ENCODE measurements at regions not wholly inside any gene's neighbourhood (a gene's known extent, or its start where the extent isn't known, plus 50 kb on each side); places are given as distances from the start of the nearest gene placed in this dataset.

GRCh38 chr6:159331451-159331850 lies 162.3 kb downstream of the FNDC1 start:
- Histone ChIP-seq H3K36me3 (replicated peaks in 1 of 2; ENCODE audit: control insufficient read depth in 1 of 2, insufficient read depth in 2 of 2, low read length in 2 of 2) (no peaks in the 10 kb centered on the region), H3K4me2 (replicated peaks; ENCODE audit: extremely low read depth, low read length, poor library complexity, severe bottlenecking) (no peak overlapping the region), H3K4me1 (ENCODE audit: control insufficient read depth in 1 of 2, insufficient read depth in 2 of 2, low read length in 2 of 2) (no peaks in the 10 kb centered on the region), H3K27me3 (ENCODE audit: control insufficient read depth in 2 of 2, insufficient read depth in 2 of 2, low read length in 2 of 2) (no peaks in the 10 kb centered on the region), H3K9me3 (replicated peaks in 1 of 2; ENCODE audit: control insufficient read depth in 1 of 2, insufficient read depth in 1 of 2, low read length in 2 of 2) (peaks cover 0 to 13% of the 10 kb centered on the region in 2 donors), H3K79me2 (ENCODE audit: insufficient read depth, low read length) (no peaks in the 10 kb centered on the region), H3K27ac (ENCODE audit: low read depth in 1 of 2, low read length in 2 of 2) (no peak overlapping the region), H2AFZ (ENCODE audit: insufficient read depth, low read depth, low read length, poor library complexity, severe bottlenecking) (no peak overlapping the region), H3K9ac (ENCODE audit: insufficient read depth, low read length, poor library complexity, severe bottlenecking) (no peak overlapping the region), H4K20me1 (ENCODE audit: insufficient read depth, low read length) (no peaks in the 10 kb centered on the region), H3K4me3 (replicated peaks in 1 of 3; ENCODE audit: low read depth in 2 of 3, low read length in 3 of 3) (no peak overlapping the region)
- no peak for TF ChIP-seq CTCF (IDR thresholded peaks at IDR 0.05)
- no peak overlapping the region for H3K4me3 Mint-ChIP-seq
- H3K36me3 Mint-ChIP-seq = no peaks in the 10 kb centered on the region
- no peaks in the 10 kb centered on the region for H3K4me1 Mint-ChIP-seq
- no peak for DNase-seq
- H3K9me3 Mint-ChIP-seq = peaks cover 6 to 15% (median 13%) of the 10 kb centered on the region in 7 donors
- intact Hi-C loops (cut with micrococcal nuclease) = no loop called here
- no peak overlapping the region for H3K27ac Mint-ChIP-seq
- peaks cover 0 to 3% (median 2%) of the 10 kb centered on the region in 3 donors for H3K27me3 Mint-ChIP-seq (ENCODE audit: low read depth in 3 of 3)
- no CpG with 5 or more reads among the region's 2 CpGs for WGBS (ENCODE audit: insufficient coverage)

- peak overlapping the region in 1 of 7 donors; percentile 72 for H3K27ac Mint-ChIP-seq
- no peak for DNase-seq
- peaks cover 0 to 2% (median 2%) of the 10 kb centered on the region in 3 donors for H3K27me3 Mint-ChIP-seq (ENCODE audit: low read depth in 3 of 3)
- Histone ChIP-seq H3K4me1 (ENCODE audit: control insufficient read depth in 1 of 2, insufficient read depth in 2 of 2, low read length in 2 of 2) (no peaks in the 10 kb centered on the region), H3K9me3 (replicated peaks in 1 of 2; ENCODE audit: control insufficient read depth in 1 of 2, insufficient read depth in 1 of 2, low read length in 2 of 2) (peaks cover 0 to 9% of the 10 kb centered on the region in 2 donors), H3K27me3 (ENCODE audit: control insufficient read depth in 2 of 2, insufficient read depth in 2 of 2, low read length in 2 of 2) (no peaks in the 10 kb centered on the region), H3K4me2 (replicated peaks; ENCODE audit: extremely low read depth, low read length, poor library complexity, severe bottlenecking) (no peak overlapping the region), H2AFZ (ENCODE audit: insufficient read depth, low read depth, low read length, poor library complexity, severe bottlenecking) (no peak overlapping the region), H3K79me2 (ENCODE audit: insufficient read depth, low read length) (no peaks in the 10 kb centered on the region), H4K20me1 (ENCODE audit: insufficient read depth, low read length) (no peaks in the 10 kb centered on the region), H3K4me3 (replicated peaks in 1 of 3; ENCODE audit: low read depth in 2 of 3, low read length in 3 of 3) (no peak overlapping the region), H3K9ac (ENCODE audit: insufficient read depth, low read length, poor library complexity, severe bottlenecking) (no peak overlapping the region), H3K27ac (ENCODE audit: low read depth in 1 of 2, low read length in 2 of 2) (no peak overlapping the region), H3K36me3 (replicated peaks in 1 of 2; ENCODE audit: control insufficient read depth in 1 of 2, insufficient read depth in 2 of 2, low read length in 2 of 2) (no peaks in the 10 kb centered on the region)
- intact Hi-C loops (cut with micrococcal nuclease) = no loop called here
- H3K36me3 Mint-ChIP-seq = no peaks in the 10 kb centered on the region
- WGBS (ENCODE audit: insufficient coverage) = 100% methylated on average over 1 of the region's 4 CpGs
- H3K9me3 Mint-ChIP-seq = peaks cover 2 to 10% (median 8%) of the 10 kb centered on the region in 7 donors
- no peaks in the 10 kb centered on the region for H3K4me1 Mint-ChIP-seq
- no peak for TF ChIP-seq CTCF (IDR thresholded peaks at IDR 0.05)
- H3K4me3 Mint-ChIP-seq = no peak overlapping the region
Observed at GRCh38 chr6:159329081-159329480, 159.9 kb downstream of the FNDC1 start.

Data from CD14-positive monocyte (primary cell).